ENCODE measurements at regions not wholly inside any gene's neighbourhood (a gene's known extent, or its start where the extent isn't known, plus 50 kb on each side); places are given as distances from the start of the nearest gene placed in this dataset.

GRCh38 chr4:173584506-173584905 lies 54.5 kb upstream of the HAND2 start:
- TF ChIP-seq CTCF (conservative IDR thresholded peaks at IDR 0.05; ENCODE audit: low read depth, low read length) (no peak), EZH2phosphoT487 (IDR thresholded peaks at IDR 0.05; ENCODE audit: borderline replicate concordance, low read length) (no peak)

All from PC-3 (cell line).